ENCODE measurements at regions not wholly inside any gene's neighbourhood (a gene's known extent, or its start where the extent isn't known, plus 50 kb on each side); places are given as distances from the start of the nearest gene placed in this dataset.

DNA sequence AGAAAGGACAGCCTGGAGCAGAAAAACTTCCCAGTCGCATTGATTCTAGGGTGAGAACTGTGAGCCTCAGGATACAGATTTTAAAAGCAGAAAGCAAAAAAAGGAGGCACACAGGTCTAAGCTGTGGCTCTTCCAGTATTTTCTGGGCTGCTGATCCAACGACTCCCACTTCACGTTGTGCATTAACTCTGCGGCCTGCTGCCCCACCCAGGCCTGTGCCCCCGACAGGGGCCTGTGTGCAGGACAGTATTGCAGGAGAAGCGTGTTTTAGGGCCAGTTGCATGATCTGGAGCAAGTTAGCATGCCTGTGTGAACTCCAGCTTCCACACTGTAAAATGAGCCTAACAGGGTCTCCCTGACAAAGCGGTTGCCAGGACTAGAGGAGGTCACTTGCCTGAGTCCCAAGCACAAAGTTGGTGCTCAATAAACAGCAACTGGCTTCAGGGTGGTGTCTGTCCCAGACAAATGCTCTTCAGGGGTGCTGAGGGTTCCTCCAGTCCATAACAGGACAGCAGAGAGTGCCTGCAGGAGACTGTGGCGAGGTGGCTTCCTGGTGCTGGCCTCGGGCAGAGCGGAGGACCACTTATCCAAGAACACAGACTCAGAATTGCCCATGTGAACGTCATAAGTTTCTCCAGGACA is 66.8 kb upstream of the RAB4A start:
- H3K27me3 ChIP-seq (ENCODE audit: insufficient read depth, low read length): peaks cover 3% of the 10 kb centered on the region

DNA sequence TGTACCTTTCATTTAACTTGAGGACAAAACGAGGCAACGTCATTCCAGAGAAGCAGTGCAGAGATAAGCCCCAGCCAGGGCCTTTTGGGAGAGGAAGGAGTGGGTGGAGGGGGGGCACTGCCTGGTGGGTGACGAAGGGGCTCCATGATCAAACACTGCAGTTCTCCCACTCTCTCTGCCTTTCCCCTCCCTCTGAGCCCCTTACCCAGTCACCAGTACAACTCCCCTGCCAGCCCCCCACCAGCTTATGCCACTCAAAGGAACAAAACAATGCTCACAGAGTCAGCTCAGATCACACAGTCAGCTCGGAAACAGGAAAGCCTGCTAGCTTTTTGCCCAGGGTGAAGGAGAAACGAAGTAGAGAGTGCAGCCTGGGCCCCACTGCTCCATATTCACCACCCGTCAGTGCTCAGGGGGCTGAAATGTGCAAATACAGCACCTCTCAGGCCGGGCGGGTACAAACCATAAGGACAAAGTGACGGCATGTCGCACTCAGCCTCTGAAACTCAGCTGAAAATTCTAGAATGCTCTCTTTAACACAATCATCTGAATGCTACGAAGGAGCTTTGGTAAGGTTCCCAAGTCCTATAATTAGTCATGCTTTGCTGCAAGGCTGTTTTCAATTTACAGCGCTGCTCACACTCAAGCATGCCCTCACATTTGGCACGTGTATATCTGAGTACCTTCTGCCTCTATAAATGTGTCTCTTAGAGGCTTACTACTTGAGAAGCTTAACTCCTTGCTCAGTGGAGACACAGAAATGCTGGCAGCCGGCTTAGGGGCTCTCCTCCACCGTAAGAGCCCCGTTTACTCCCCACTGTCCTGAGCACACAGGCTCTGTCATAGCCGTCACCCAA is 65.8 kb upstream of the RAB4A start:
- no peaks in the 10 kb centered on the region for H3K79me2 ChIP-seq (ENCODE audit: insufficient read depth, low read length)
- no peaks in the 10 kb centered on the region for H3K9me3 ChIP-seq (ENCODE audit: low read depth, low read length)
- peak; percentile 65 for DNase-seq (ENCODE audit: insufficient read length, low spot score, missing footprints)
- H4K20me1 ChIP-seq (ENCODE audit: insufficient read depth, low read length): no peaks in the 10 kb centered on the region
- no peak overlapping the region for H3K27ac ChIP-seq (ENCODE audit: low read depth, low read length)
- no peak overlapping the region for H3K4me2 ChIP-seq (ENCODE audit: insufficient read depth, low read length)
- no peak overlapping the region for H3K4me3 ChIP-seq (ENCODE audit: insufficient read depth, low read length)
- no peaks in the 10 kb centered on the region for H3K36me3 ChIP-seq (ENCODE audit: insufficient read depth, low read length)
- H3K27me3 ChIP-seq (ENCODE audit: insufficient read depth, low read length): peaks cover 3% of the 10 kb centered on the region
- TF ChIP-seq, protein P1, sequence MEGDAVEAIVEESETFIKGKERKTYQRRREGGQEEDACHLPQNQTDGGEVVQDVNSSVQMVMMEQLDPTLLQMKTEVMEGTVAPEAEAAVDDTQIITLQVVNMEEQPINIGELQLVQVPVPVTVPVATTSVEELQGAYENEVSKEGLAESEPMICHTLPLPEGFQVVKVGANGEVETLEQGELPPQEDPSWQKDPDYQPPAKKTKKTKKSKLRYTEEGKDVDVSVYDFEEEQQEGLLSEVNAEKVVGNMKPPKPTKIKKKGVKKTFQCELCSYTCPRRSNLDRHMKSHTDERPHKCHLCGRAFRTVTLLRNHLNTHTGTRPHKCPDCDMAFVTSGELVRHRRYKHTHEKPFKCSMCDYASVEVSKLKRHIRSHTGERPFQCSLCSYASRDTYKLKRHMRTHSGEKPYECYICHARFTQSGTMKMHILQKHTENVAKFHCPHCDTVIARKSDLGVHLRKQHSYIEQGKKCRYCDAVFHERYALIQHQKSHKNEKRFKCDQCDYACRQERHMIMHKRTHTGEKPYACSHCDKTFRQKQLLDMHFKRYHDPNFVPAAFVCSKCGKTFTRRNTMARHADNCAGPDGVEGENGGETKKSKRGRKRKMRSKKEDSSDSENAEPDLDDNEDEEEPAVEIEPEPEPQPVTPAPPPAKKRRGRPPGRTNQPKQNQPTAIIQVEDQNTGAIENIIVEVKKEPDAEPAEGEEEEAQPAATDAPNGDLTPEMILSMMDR (IDR thresholded peaks at IDR 0.05; ENCODE audit: extremely low read depth, low read depth, low read length): no peak
- peaks cover 2% of the 10 kb centered on the region for H3K4me1 ChIP-seq (ENCODE audit: insufficient read depth, low read length)
- H2AFZ ChIP-seq (ENCODE audit: low read length): no peak overlapping the region

More for the DNA sequence above, 66.8 kb upstream of the RAB4A start:
- Histone ChIP-seq H3K9me3 (ENCODE audit: low read depth, low read length) (no peaks in the 10 kb centered on the region), H3K36me3 (ENCODE audit: insufficient read depth, low read length) (no peaks in the 10 kb centered on the region), H3K4me3 (ENCODE audit: insufficient read depth, low read length) (no peak overlapping the region), H3K4me1 (ENCODE audit: insufficient read depth, low read length) (peaks cover 3% of the 10 kb centered on the region), H3K4me2 (ENCODE audit: insufficient read depth, low read length) (no peak overlapping the region), H4K20me1 (ENCODE audit: insufficient read depth, low read length) (no peaks in the 10 kb centered on the region), H3K79me2 (ENCODE audit: insufficient read depth, low read length) (no peaks in the 10 kb centered on the region), H2AFZ (ENCODE audit: low read length) (no peak overlapping the region), H3K27ac (ENCODE audit: low read depth, low read length) (no peak overlapping the region)
- no peak for DNase-seq (ENCODE audit: insufficient read length, low spot score, missing footprints)
- TF ChIP-seq, protein P1 (IDR thresholded peaks at IDR 0.05; ENCODE audit: extremely low read depth, low read depth, low read length): no peak

DNA sequence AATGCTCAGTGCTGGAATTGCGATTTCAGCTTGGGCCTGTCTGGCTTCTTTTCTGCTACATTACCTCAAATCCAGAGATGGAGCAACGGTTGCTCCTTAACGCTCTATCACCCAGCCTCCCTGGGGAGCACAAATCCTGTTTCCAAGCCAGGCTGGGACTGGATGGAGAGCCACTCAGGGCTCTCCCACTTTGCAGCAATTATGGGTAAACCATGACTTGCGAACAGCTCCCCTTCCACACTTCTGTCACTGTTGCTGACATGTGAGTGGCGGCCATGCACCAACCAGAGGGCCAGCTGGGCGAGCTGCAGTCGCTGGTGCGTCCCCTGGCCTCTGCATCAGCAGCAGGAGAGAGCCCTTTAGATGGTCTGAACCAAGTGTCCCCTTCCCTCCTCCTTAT is 65.1 kb upstream of the RAB4A start:
- Histone ChIP-seq H3K36me3 (ENCODE audit: insufficient read depth, low read length) (no peaks in the 10 kb centered on the region), H3K27ac (ENCODE audit: low read depth, low read length) (no peak overlapping the region), H3K9me3 (ENCODE audit: low read depth, low read length) (no peaks in the 10 kb centered on the region), H3K4me2 (ENCODE audit: insufficient read depth, low read length) (no peak overlapping the region), H3K27me3 (ENCODE audit: insufficient read depth, low read length) (peaks cover 3% of the 10 kb centered on the region), H4K20me1 (ENCODE audit: insufficient read depth, low read length) (no peaks in the 10 kb centered on the region), H3K4me1 (ENCODE audit: insufficient read depth, low read length) (peaks cover 2% of the 10 kb centered on the region), H3K4me3 (ENCODE audit: insufficient read depth, low read length) (no peak overlapping the region), H3K79me2 (ENCODE audit: insufficient read depth, low read length) (no peaks in the 10 kb centered on the region), H2AFZ (ENCODE audit: low read length) (no peak overlapping the region)
- TF ChIP-seq, protein P1 (IDR thresholded peaks at IDR 0.05; ENCODE audit: extremely low read depth, low read depth, low read length): no peak
- DNase-seq (ENCODE audit: insufficient read length, low spot score, missing footprints): no peak

DNA sequence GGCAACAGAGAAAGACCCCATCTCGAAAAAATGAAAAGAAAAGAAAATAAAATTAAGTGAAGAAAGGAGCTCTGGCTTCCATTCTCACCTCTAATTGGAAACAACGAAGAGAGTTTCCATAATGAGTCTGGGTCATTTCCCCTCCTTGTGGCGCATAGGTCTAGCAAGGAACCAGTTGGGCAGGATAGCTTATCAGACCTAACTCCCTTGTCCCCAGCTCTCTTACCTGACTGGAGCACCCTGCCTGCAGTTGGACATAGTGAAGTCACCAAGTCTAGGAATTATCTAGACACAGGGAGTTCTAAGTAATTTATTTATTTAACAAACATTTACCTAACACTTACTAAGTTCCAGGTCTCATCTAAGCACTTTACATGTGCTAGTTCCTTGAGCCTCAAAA is 63.0 kb upstream of the RAB4A start:
- no peak for DNase-seq (ENCODE audit: insufficient read length, low spot score, missing footprints)
- Histone ChIP-seq H3K9me3 (ENCODE audit: low read depth, low read length) (no peaks in the 10 kb centered on the region), H2AFZ (ENCODE audit: low read length) (no peak overlapping the region), H3K79me2 (ENCODE audit: insufficient read depth, low read length) (no peaks in the 10 kb centered on the region), H3K36me3 (ENCODE audit: insufficient read depth, low read length) (no peaks in the 10 kb centered on the region), H3K4me3 (ENCODE audit: insufficient read depth, low read length) (no peak overlapping the region), H3K27ac (ENCODE audit: low read depth, low read length) (no peak overlapping the region), H3K27me3 (ENCODE audit: insufficient read depth, low read length) (no peaks in the 10 kb centered on the region), H3K4me2 (ENCODE audit: insufficient read depth, low read length) (no peak overlapping the region), H4K20me1 (ENCODE audit: insufficient read depth, low read length) (no peaks in the 10 kb centered on the region), H3K4me1 (ENCODE audit: insufficient read depth, low read length) (peaks cover 2% of the 10 kb centered on the region)
- TF ChIP-seq, protein P1 (IDR thresholded peaks at IDR 0.05; ENCODE audit: extremely low read depth, low read depth, low read length): no peak
